Testis (tissue), 2 donors: ENCODE measurements at regions not wholly inside any gene's neighbourhood (a gene's known extent, or its start where the extent isn't known, plus 50 kb on each side); places are given as distances from the start of the nearest gene placed in this dataset.

ENCODE experiments used
- DNase-seq: peaks from one replicate; pipeline ENCODE4 v3.0.0-alpha.2; 2019
- H3K27ac ChIP-seq, 2 donors: fragments of 200-600 bp; sonication (generic); one replicate each; pipeline ENCODE4 v1.5.1; 2019
- H3K27me3 ChIP-seq: fragments of 200-600 bp; sonication (generic); one replicate; pipeline ENCODE4 v1.5.1; 2019
- H3K36me3 ChIP-seq: fragments of 200-600 bp; sonication (generic); one replicate; pipeline ENCODE4 v1.5.1; 2017; ENCODE audit warnings: low read depth; ENCODE audit errors: missing control alignments
- H3K4me1 ChIP-seq: fragments of 200-600 bp; sonication (generic); one replicate; pipeline ENCODE4 v1.5.1; 2019
- H3K4me3 ChIP-seq, 2 donors: fragments of 200-600 bp; sonication (generic); one replicate each; pipeline ENCODE4 v1.5.1; 2017 to 2019
- H3K9me3 ChIP-seq: fragments of 200-600 bp; sonication (generic); one replicate; pipeline ENCODE4 v1.5.1; 2017
- CTCF ChIP-seq, 3 experiments: fragments of 450-650 bp in 2 of 3; fragments of 200-600 bp in 1 of 3; sonication (generic) in 1 of 3; IDR thresholded peaks; one replicate each; pipeline ENCODE4 v1.5.1; 2016 to 2019; ENCODE audit warnings: antibody characterized with exemption in 3 of 3, mild to moderate bottlenecking in 2 of 3, moderate library complexity in 1 of 3
- POLR2A ChIP-seq: fragments of 450-650 bp; IDR thresholded peaks from one replicate; pipeline ENCODE4 v1.6.1; 2017; ENCODE audit warnings: antibody characterized with exemption, mild to moderate bottlenecking, moderate library complexity
- WGBS, 2 donors: methylation state at CpG; one replicate each; pipeline ENCODE4 v1.1.5; 2018; 5-methylcytosine and 5-hydroxymethylcytosine counted together
- intact Hi-C: fragments of 100-400 bp; cut with DNase I; formaldehyde crosslinking; loops from one replicate; pipeline ENCODE4 v1.15.1; 2023; ENCODE audit warnings: low total_unique reads

GRCh38 chr4:136355970-136356369 is 1176.3 kb downstream of the PCDH18 start:
- no peaks in the 10 kb centered on the region for H3K4me1 ChIP-seq
- DNase-seq: peak; percentile 22
- TF ChIP-seq CTCF (IDR thresholded peaks at IDR 0.05): no peak
- TF ChIP-seq POLR2A: no peak
- H3K27ac ChIP-seq: no peak overlapping the region
- no peaks in the 10 kb centered on the region for H3K36me3 ChIP-seq
- peak overlapping the region; percentile 4 to 36 for H3K4me3 ChIP-seq
- H3K27me3 ChIP-seq: no peaks in the 10 kb centered on the region
- WGBS, 2 donors: 75 to 90% methylated on average over 24 of the region's 24 CpGs
- intact Hi-C loops: no loop called here
- H3K9me3 ChIP-seq: no peaks in the 10 kb centered on the region

DNA sequence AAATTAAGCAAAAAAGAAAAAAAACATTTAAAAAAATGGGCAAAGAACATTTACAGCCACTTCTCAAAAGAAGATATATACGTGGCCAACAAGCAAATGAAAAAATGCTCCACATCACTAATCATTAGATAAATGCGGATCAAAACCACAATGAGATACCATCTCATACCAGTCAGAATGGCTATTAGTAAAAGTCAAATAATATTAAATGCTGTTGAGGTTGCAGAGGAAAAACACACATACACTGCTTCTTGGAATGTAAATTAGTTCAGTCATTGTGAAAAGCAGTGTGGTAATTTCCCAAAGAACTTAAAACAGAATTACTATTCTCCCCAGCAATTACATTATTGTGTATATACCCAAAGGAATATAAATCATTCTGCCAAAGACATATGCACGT is 1189.0 kb downstream of the PCDH18 start:
- no peaks in the 10 kb centered on the region for H3K4me1 ChIP-seq
- no peaks in the 10 kb centered on the region for H3K9me3 ChIP-seq
- no peaks in the 10 kb centered on the region for H3K36me3 ChIP-seq
- no peak for DNase-seq
- TF ChIP-seq CTCF (IDR thresholded peaks at IDR 0.05): no peak
- no peaks in the 10 kb centered on the region for H3K27me3 ChIP-seq
- H3K27ac ChIP-seq: no peak overlapping the region
- WGBS, 2 donors: 85 to 86% methylated on average over 3 of the region's 3 CpGs
- intact Hi-C loops: no loop called here
- no peak overlapping the region for H3K4me3 ChIP-seq

- Histone ChIP-seq H3K9me3 (no peaks in the 10 kb centered on the region), H3K4me1 (no peaks in the 10 kb centered on the region), H3K27ac (no peak overlapping the region), H3K36me3 (no peaks in the 10 kb centered on the region), H3K4me3 (peak overlapping the region in 1 of 2 donors; percentile 21), H3K27me3 (no peaks in the 10 kb centered on the region)
- TF ChIP-seq CTCF (IDR thresholded peaks at IDR 0.05) (no peak), POLR2A (no peak)
- DNase-seq: no peak
- 67 to 68% methylated on average over 3 of the region's 3 CpGs for WGBS, 2 donors
- intact Hi-C loops: no loop called here
Measured at GRCh38 chr4:136342666-136343065, 1189.6 kb downstream of the PCDH18 start.

DNA sequence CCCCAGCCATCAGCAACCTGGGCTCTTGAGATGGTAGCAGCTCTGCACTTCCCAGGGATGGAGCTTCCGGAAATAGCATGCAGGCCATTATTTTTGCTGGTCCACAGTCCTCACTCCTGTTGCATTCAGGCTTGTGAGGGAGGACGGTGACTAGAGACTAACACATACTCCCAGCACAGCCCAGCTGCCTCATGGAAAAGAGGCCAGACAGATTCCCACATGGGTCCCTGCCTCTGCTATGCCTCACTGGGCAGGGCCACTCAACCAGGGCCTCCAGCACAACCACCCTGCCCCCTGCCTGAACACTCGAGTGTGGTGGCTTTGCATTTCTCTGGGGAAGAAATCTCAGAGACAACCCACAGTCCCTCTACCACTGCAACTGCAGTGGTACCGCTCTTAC is 1195.1 kb downstream of the PCDH18 start:
- Histone ChIP-seq H3K4me3 (no peak overlapping the region), H3K27me3 (no peaks in the 10 kb centered on the region), H3K36me3 (no peaks in the 10 kb centered on the region), H3K4me1 (no peaks in the 10 kb centered on the region), H3K9me3 (no peaks in the 10 kb centered on the region), H3K27ac (no peak overlapping the region)
- intact Hi-C loops: no loop called here
- WGBS, 2 donors: 85 to 97% methylated on average over 4 of the region's 4 CpGs
- no peak for DNase-seq
- TF ChIP-seq CTCF (IDR thresholded peaks at IDR 0.05): no peak
- no peak for TF ChIP-seq POLR2A

DNA sequence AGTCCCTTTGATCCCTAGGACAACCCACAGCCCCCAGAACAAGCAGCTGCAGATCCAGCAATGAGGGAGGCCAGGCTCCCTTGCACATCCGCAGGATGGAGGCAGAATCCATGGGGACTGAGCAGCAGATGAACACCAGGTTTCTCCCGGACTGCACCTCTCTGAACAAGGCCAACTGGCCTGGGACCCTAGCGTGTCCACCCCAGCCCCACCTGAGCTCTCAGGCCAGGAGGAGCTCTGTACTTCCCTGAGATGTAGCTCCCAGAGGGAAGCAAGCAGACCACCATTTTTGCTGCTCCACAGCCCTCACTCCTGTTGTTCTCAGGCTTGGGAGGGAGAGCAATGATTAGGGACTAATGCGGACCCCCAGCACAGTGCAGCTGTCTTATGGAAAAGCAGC is 1195.8 kb downstream of the PCDH18 start:
- intact Hi-C loops: no loop called here
- Histone ChIP-seq H3K27me3 (no peaks in the 10 kb centered on the region), H3K27ac (no peak overlapping the region), H3K36me3 (no peaks in the 10 kb centered on the region), H3K4me3 (no peak overlapping the region), H3K4me1 (no peaks in the 10 kb centered on the region), H3K9me3 (no peaks in the 10 kb centered on the region)
- no peak for TF ChIP-seq POLR2A
- no peak for TF ChIP-seq CTCF (IDR thresholded peaks at IDR 0.05)
- DNase-seq: no peak
- 89 to 100% methylated on average over 1 to 4 of the region's 4 CpGs for WGBS, 2 donors
